GM18505 (cell line): ENCODE measurements at regions not wholly inside any gene's neighbourhood (a gene's known extent, or its start where the extent isn't known, plus 50 kb on each side); places are given as distances from the start of the nearest gene placed in this dataset.
A peak's percentile ranks its signal among the peaks of the same experiment; 100 is the strongest.

Source experiments
- ATAC-seq: cut with Tn5 transposase; IDR thresholded peaks from one replicate; pipeline ENCODE4 v1.9.1; 2021; ENCODE audit not compliant: unreplicated experiment
- POLR2A ChIP-seq: IDR thresholded peaks from 4 replicates; pipeline ENCODE4 v1.6.1; 2011; ENCODE audit warnings: borderline replicate concordance; ENCODE audit not compliant: insufficient read depth, insufficient read length; ENCODE audit errors: extremely low read depth

- no peak for TF ChIP-seq POLR2A
- no peak for ATAC-seq
These were observed 56.0 kb downstream of the EN1 start for GRCh38 chr2:118791483-118791882.

GRCh38 chr2:118786746-118787145, 60.7 kb downstream of the EN1 start:
- ATAC-seq, result no peak
- TF ChIP-seq POLR2A, result no peak

- no peak for TF ChIP-seq POLR2A
- ATAC-seq, result no peak
These were observed 62.6 kb downstream of the EN1 start for GRCh38 chr2:118784860-118785259.

GRCh38 chr2:118779362-118779761, 68.1 kb downstream of the EN1 start:
- no peak for TF ChIP-seq POLR2A
- ATAC-seq, result no peak

- peak; percentile 62 for ATAC-seq
- TF ChIP-seq POLR2A, result no peak
These were observed 72.9 kb downstream of the EN1 start for GRCh38 chr2:118774458-118775133.

GRCh38 chr2:118773826-118774225, 73.6 kb downstream of the EN1 start:
- TF ChIP-seq POLR2A, result no peak

GRCh38 chr2:118772487-118773200, 74.8 kb downstream of the EN1 start:
- no peak for ATAC-seq
- no peak for TF ChIP-seq POLR2A

More at GRCh38 chr2:118773826-118774225, 73.6 kb downstream of the EN1 start:
- no peak for ATAC-seq

GRCh38 chr2:118769707-118770400, 77.6 kb downstream of the EN1 start:
- ATAC-seq, result no peak
- TF ChIP-seq POLR2A, result no peak

- TF ChIP-seq POLR2A, result no peak
- no peak for ATAC-seq
These were observed 80.6 kb downstream of the EN1 start for GRCh38 chr2:118766871-118767270.

GRCh38 chr2:118764855-118765254, 82.6 kb downstream of the EN1 start:
- no peak for TF ChIP-seq POLR2A
- ATAC-seq, result no peak

GRCh38 chr2:118763797-118764196, 83.7 kb downstream of the EN1 start:
- TF ChIP-seq POLR2A, result no peak
- ATAC-seq, result no peak

- no peak for ATAC-seq
- no peak for TF ChIP-seq POLR2A
These were observed 85.2 kb downstream of the EN1 start for GRCh38 chr2:118762290-118762689.

- ATAC-seq, result no peak
- no peak for TF ChIP-seq POLR2A
These were observed 85.7 kb downstream of the EN1 start for GRCh38 chr2:118761771-118762170.

- no peak for ATAC-seq
- TF ChIP-seq POLR2A, result no peak
These were observed 91.5 kb downstream of the EN1 start for GRCh38 chr2:118755901-118756300.
